Vagina (tissue), 2 donors: ENCODE measurements at regions not wholly inside any gene's neighbourhood (a gene's known extent, or its start where the extent isn't known, plus 50 kb on each side); places are given as distances from the start of the nearest gene placed in this dataset.

Experiments
- DNase-seq, 2 donors: peaks; one replicate each; pipeline ENCODE4 v3.0.0-alpha.2; 2017; ENCODE audit errors: extremely low spot score in 2 of 2
- H3K27ac ChIP-seq: fragments of 200-600 bp; sonication (generic); one replicate; pipeline ENCODE4 v1.5.1; 2019
- H3K27me3 ChIP-seq: fragments of 200-600 bp; sonication (generic); one replicate; pipeline ENCODE4 v1.5.1; 2019
- H3K36me3 ChIP-seq, 2 donors: fragments of 200-600 bp; sonication (generic); one replicate each; pipeline ENCODE4 v1.5.1; 2017 to 2019
- H3K4me1 ChIP-seq: fragments of 200-600 bp; sonication (generic); one replicate; pipeline ENCODE4 v1.5.1; 2019
- H3K4me3 ChIP-seq, 2 donors: fragments of 200-600 bp; sonication (generic); 1 replicate in 1 of 2; 2 replicates in 1 of 2; pipeline ENCODE4 v1.5.1; 2016 to 2019
- H3K9me3 ChIP-seq: fragments of 200-600 bp; sonication (generic); one replicate; pipeline ENCODE4 v1.5.1; 2019
- CTCF ChIP-seq, 3 experiments: fragments of 450-650 bp in 2 of 3; fragments of 200-600 bp in 1 of 3; sonication (generic) in 1 of 3; IDR thresholded peaks; one replicate each; pipeline ENCODE4 v1.5.1; 2017 to 2019; ENCODE audit warnings: antibody characterized with exemption in 3 of 3, mild to moderate bottlenecking in 2 of 3, moderate library complexity in 2 of 3
- POLR2A ChIP-seq, 2 donors: fragments of 450-650 bp; IDR thresholded peaks; one replicate each; pipeline ENCODE4 v1.6.1; 2017; ENCODE audit warnings: antibody characterized with exemption in 2 of 2, mild to moderate bottlenecking in 2 of 2, moderate library complexity in 2 of 2
- POLR2AphosphoS5 ChIP-seq, 2 donors: sonication (generic); formaldehyde crosslinking; IDR thresholded peaks; one replicate each; pipeline ENCODE4 v1.9.0; 2017; ENCODE audit warnings: antibody characterized with exemption in 2 of 2, mild to moderate bottlenecking in 2 of 2, low read depth in 1 of 2; ENCODE audit not compliant: insufficient read depth in 1 of 2
- intact Hi-C: fragments of 100-400 bp; cut with DNase I; formaldehyde crosslinking; loops from one replicate; pipeline ENCODE4 v1.15.1; 2023

GRCh38 chr18:44048435-44048834 is 632.3 kb upstream of the SETBP1 start:
- intact Hi-C loops = no loop called here
- TF ChIP-seq POLR2AphosphoS5 (IDR thresholded peaks at IDR 0.05; ENCODE audit: insufficient read depth in 1 of 2, low read depth in 1 of 2) = no peak
- no peak for TF ChIP-seq CTCF (IDR thresholded peaks at IDR 0.05)
- no peak for TF ChIP-seq POLR2A (IDR thresholded peaks at IDR 0.05)
- no peaks in the 10 kb centered on the region for H3K27me3 ChIP-seq
- H3K4me3 ChIP-seq = no peak overlapping the region
- no peaks in the 10 kb centered on the region for H3K9me3 ChIP-seq
- no peak for DNase-seq
- no peaks in the 10 kb centered on the region for H3K36me3 ChIP-seq
- no peak overlapping the region for H3K27ac ChIP-seq
- H3K4me1 ChIP-seq = no peaks in the 10 kb centered on the region

GRCh38 chr18:44048846-44049245 is 631.8 kb upstream of the SETBP1 start:
- intact Hi-C loops = no loop called here
- Histone ChIP-seq H3K4me1 (no peaks in the 10 kb centered on the region), H3K36me3 (no peaks in the 10 kb centered on the region), H3K9me3 (no peaks in the 10 kb centered on the region), H3K4me3 (no peak overlapping the region), H3K27ac (no peak overlapping the region), H3K27me3 (no peaks in the 10 kb centered on the region)
- no peak for DNase-seq
- TF ChIP-seq POLR2A (IDR thresholded peaks at IDR 0.05) = no peak
- no peak for TF ChIP-seq POLR2AphosphoS5 (IDR thresholded peaks at IDR 0.05; ENCODE audit: insufficient read depth in 1 of 2, low read depth in 1 of 2)
- TF ChIP-seq CTCF (IDR thresholded peaks at IDR 0.05) = no peak

- H3K36me3 ChIP-seq = no peaks in the 10 kb centered on the region
- H3K4me3 ChIP-seq = no peak overlapping the region
- no peaks in the 10 kb centered on the region for H3K4me1 ChIP-seq
- no peaks in the 10 kb centered on the region for H3K9me3 ChIP-seq
- TF ChIP-seq CTCF (IDR thresholded peaks at IDR 0.05) (no peak), POLR2A (IDR thresholded peaks at IDR 0.05) (no peak), POLR2AphosphoS5 (IDR thresholded peaks at IDR 0.05; ENCODE audit: insufficient read depth in 1 of 2, low read depth in 1 of 2) (no peak)
- no peaks in the 10 kb centered on the region for H3K27me3 ChIP-seq
- no peak overlapping the region for H3K27ac ChIP-seq
- intact Hi-C loops = no loop called here
- no peak for DNase-seq
These were observed 629.7 kb upstream of the SETBP1 start for GRCh38 chr18:44051026-44051425.

- TF ChIP-seq POLR2A (IDR thresholded peaks at IDR 0.05) (no peak), POLR2AphosphoS5 (IDR thresholded peaks at IDR 0.05; ENCODE audit: insufficient read depth in 1 of 2, low read depth in 1 of 2) (no peak), CTCF (IDR thresholded peaks at IDR 0.05) (no peak)
- intact Hi-C loops = no loop called here
These were observed 626.2 kb upstream of the SETBP1 start for GRCh38 chr18:44054514-44054913.

GRCh38 chr18:44060197-44060596 is 620.5 kb upstream of the SETBP1 start:
- intact Hi-C loops = no loop called here
- no peak overlapping the region for H3K4me3 ChIP-seq
- no peaks in the 10 kb centered on the region for H3K27me3 ChIP-seq
- H3K27ac ChIP-seq = no peak overlapping the region
- H3K9me3 ChIP-seq = no peaks in the 10 kb centered on the region
- TF ChIP-seq POLR2A (IDR thresholded peaks at IDR 0.05) = no peak
- no peak for TF ChIP-seq CTCF (IDR thresholded peaks at IDR 0.05)
- TF ChIP-seq POLR2AphosphoS5 (IDR thresholded peaks at IDR 0.05; ENCODE audit: insufficient read depth in 1 of 2, low read depth in 1 of 2) = no peak
- no peaks in the 10 kb centered on the region for H3K36me3 ChIP-seq
- no peaks in the 10 kb centered on the region for H3K4me1 ChIP-seq
- no peak for DNase-seq

More at GRCh38 chr18:44054514-44054913, 626.2 kb upstream of the SETBP1 start:
- no peaks in the 10 kb centered on the region for H3K9me3 ChIP-seq
- H3K4me1 ChIP-seq = no peaks in the 10 kb centered on the region
- no peak overlapping the region for H3K4me3 ChIP-seq
- no peaks in the 10 kb centered on the region for H3K36me3 ChIP-seq
- no peak overlapping the region for H3K27ac ChIP-seq
- no peak for DNase-seq
- no peaks in the 10 kb centered on the region for H3K27me3 ChIP-seq
